Posterior vena cava (tissue), 2 donors: ENCODE measurements at regions not wholly inside any gene's neighbourhood (a gene's known extent, or its start where the extent isn't known, plus 50 kb on each side); places are given as distances from the start of the nearest gene placed in this dataset.
"Not testable (repeated sequence)": the region's sequence is repeated elsewhere in the genome, so short reads cannot be mapped to it uniquely, and the experiment has no call there.

Source experiments
- DNase-seq: peaks from one replicate; pipeline ENCODE4 v3.0.0-alpha.2; 2020; ENCODE audit warnings: low spot score
- intact Hi-C, 2 donors: fragments of 100-400 bp; cut with DNase I; formaldehyde crosslinking; loops; one replicate each; pipeline versions ENCODE4 v1.14.1 to v1.14.2; 2022 to 2023
- donor health status: DM: yes; HTN: yes; CAD: no.
- donor health status: DM: yes; HTN: yes; CAD: no.

GRCh38 chr9:79054500-79054899 lies 517.3 kb upstream of the TLE4 start:
- intact Hi-C loops: no loop called here
- no peak for DNase-seq

GRCh38 chr9:79056041-79056440 lies 515.7 kb upstream of the TLE4 start:
- no peak for DNase-seq
- intact Hi-C loops: no loop called here

- no peak for DNase-seq
- intact Hi-C loops: no loop called here
Observed at GRCh38 chr9:79057576-79057975, 514.2 kb upstream of the TLE4 start.

GRCh38 chr9:79060766-79061165 lies 511.0 kb upstream of the TLE4 start:
- intact Hi-C loops: no loop called here
- no peak for DNase-seq

- DNase-seq: no peak
- intact Hi-C loops: no loop called here
Observed at GRCh38 chr9:79061752-79062616, 509.8 kb upstream of the TLE4 start.

GRCh38 chr9:79073201-79073600 lies 498.6 kb upstream of the TLE4 start:
- intact Hi-C loops: no loop called here
- no peak for DNase-seq

- DNase-seq: no peak
- intact Hi-C loops: no loop called here
Observed at GRCh38 chr9:79080536-79080935, 491.2 kb upstream of the TLE4 start.

GRCh38 chr9:79083621-79084020 lies 488.1 kb upstream of the TLE4 start:
- DNase-seq: no peak
- intact Hi-C loops: no loop called here

GRCh38 chr9:79087133-79087532 lies 484.6 kb upstream of the TLE4 start:
- no peak for DNase-seq

GRCh38 chr9:79089054-79089560 lies 482.7 kb upstream of the TLE4 start:
- intact Hi-C loops: no loop called here
- no peak for DNase-seq

More at GRCh38 chr9:79087133-79087532, 484.6 kb upstream of the TLE4 start:
- intact Hi-C loops: no loop called here

GRCh38 chr9:79089851-79090250 lies 481.9 kb upstream of the TLE4 start:
- DNase-seq, intact Hi-C loops: not testable (repeated sequence)

GRCh38 chr9:79103257-79103656 lies 468.5 kb upstream of the TLE4 start:
- DNase-seq, intact Hi-C loops: not testable (repeated sequence)

- intact Hi-C loops: loop anchor here in 1 of 2 donors (2.0 kb wide), 1 partner anchor 19 kb away; no protein-coding TSS in a partner anchor
- no peak for DNase-seq
Observed at GRCh38 chr9:79104216-79104615, 467.5 kb upstream of the TLE4 start.

GRCh38 chr9:79104951-79105350 lies 466.8 kb upstream of the TLE4 start:
- intact Hi-C loops: loop anchor here in 1 of 2 donors (2.0 kb wide), 1 partner anchor 18 kb away; no protein-coding TSS in a partner anchor

GRCh38 chr9:79107911-79108676 lies 463.7 kb upstream of the TLE4 start:
- intact Hi-C loops: no loop called here
- no peak for DNase-seq

More at GRCh38 chr9:79104951-79105350, 466.8 kb upstream of the TLE4 start:
- DNase-seq: no peak

- no peak for DNase-seq
- intact Hi-C loops: no loop called here
Observed at GRCh38 chr9:79111653-79112052, 460.1 kb upstream of the TLE4 start.

- DNase-seq: no peak
- intact Hi-C loops: no loop called here
Observed at GRCh38 chr9:79115176-79115575, 456.6 kb upstream of the TLE4 start.

- intact Hi-C loops: no loop called here
- no peak for DNase-seq
Observed at GRCh38 chr9:79116041-79116440, 455.7 kb upstream of the TLE4 start.

- no peak for DNase-seq
- intact Hi-C loops: no loop called here
Observed at GRCh38 chr9:79116709-79117108, 455.1 kb upstream of the TLE4 start.

GRCh38 chr9:79120533-79120932 lies 451.2 kb upstream of the TLE4 start:
- intact Hi-C loops: no loop called here
- no peak for DNase-seq
